ENCODE measurements at regions not wholly inside any gene's neighbourhood (a gene's known extent, or its start where the extent isn't known, plus 50 kb on each side); places are given as distances from the start of the nearest gene placed in this dataset.

DNA sequence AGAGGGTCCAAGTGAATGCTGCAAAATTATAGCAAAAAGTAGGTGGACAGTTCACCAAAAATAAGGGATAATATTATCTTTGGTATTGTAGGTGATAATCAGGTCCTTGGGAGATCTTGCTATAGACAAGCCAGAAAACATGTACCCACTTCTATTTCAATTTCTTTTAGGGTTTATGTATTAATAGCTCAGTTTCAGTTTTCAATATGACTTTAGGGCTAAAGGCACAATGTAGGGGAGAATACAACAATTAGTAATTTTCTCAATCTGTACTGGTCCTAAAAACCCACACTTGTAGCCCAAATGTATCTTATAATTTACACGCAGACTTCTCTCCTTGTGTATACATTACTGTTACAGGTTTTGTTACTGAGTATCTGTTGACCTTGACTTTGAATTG lies 307.0 kb upstream of the ID4 start:
- Histone ChIP-seq H3K36me3 (no peaks in the 10 kb centered on the region), H3K4me3 (ENCODE audit: low read depth in 1 of 2, low read length in 1 of 2) (no peak overlapping the region), H3K4me1 (ENCODE audit: control insufficient read depth in 1 of 2, insufficient read depth in 1 of 2, low read depth in 1 of 2, low read length in 1 of 2) (no peaks in the 10 kb centered on the region), H3K9me3 (no peaks in the 10 kb centered on the region), H3K27me3 (no peaks in the 10 kb centered on the region), H3K27ac (no peak overlapping the region)
- TF ChIP-seq CTCF (IDR thresholded peaks at IDR 0.05) = no peak

DNA sequence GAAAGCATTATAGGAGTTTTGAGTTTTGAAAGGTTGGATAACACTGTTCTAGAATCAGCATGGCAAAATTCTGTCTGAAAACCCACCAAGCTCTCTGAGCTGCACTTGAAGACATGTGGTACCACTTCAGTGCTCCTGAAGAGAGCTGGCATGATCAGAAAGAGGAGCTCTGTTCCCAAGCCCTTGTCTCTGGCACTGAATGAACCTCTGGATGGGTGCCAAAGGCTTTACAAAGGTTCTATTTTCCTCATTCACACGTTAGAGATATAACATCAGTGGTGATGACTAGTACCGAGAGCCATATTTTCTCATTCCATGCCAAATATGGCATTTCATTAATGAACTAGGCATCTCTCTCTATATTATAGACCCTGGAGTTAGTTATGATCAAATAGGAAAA lies 301.8 kb upstream of the ID4 start:
- Histone ChIP-seq H3K27me3 (no peaks in the 10 kb centered on the region), H3K4me3 (ENCODE audit: low read depth in 1 of 2, low read length in 1 of 2) (no peak overlapping the region), H3K27ac (no peak overlapping the region), H3K36me3 (no peaks in the 10 kb centered on the region), H3K4me1 (ENCODE audit: control insufficient read depth in 1 of 2, insufficient read depth in 1 of 2, low read depth in 1 of 2, low read length in 1 of 2) (no peaks in the 10 kb centered on the region), H3K9me3 (no peaks in the 10 kb centered on the region)
- TF ChIP-seq CTCF (IDR thresholded peaks at IDR 0.05) = no peak

DNA sequence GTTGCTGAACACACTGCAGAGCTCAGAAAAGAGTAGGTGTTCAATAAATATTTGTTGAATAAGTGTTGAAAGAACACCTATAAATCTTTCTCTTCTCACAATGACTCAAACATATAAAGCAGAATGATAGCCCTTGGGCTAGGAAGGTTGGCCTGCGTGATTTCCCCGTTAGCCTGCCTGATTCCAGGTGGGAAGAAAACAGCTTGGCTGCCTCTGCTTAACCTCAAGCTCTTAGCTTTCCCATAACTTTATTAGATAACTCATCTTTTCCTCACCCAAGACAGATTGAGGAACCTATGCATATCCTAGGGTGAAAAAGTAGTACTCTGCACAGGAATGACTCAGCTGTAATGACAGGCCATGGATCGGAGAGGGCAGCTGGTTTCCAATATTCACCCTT lies 300.3 kb upstream of the ID4 start:
- H3K36me3 ChIP-seq = no peaks in the 10 kb centered on the region
- H3K27ac ChIP-seq = no peak overlapping the region
- no peaks in the 10 kb centered on the region for H3K27me3 ChIP-seq
- TF ChIP-seq CTCF (IDR thresholded peaks at IDR 0.05) = no peak
- no peaks in the 10 kb centered on the region for H3K9me3 ChIP-seq
- no peak overlapping the region for H3K4me3 ChIP-seq (ENCODE audit: low read depth in 1 of 2, low read length in 1 of 2)
- H3K4me1 ChIP-seq (ENCODE audit: control insufficient read depth in 1 of 2, insufficient read depth in 1 of 2, low read depth in 1 of 2, low read length in 1 of 2) = no peaks in the 10 kb centered on the region

- H3K9me3 ChIP-seq = no peaks in the 10 kb centered on the region
- H3K4me1 ChIP-seq (ENCODE audit: control insufficient read depth in 1 of 2, insufficient read depth in 1 of 2, low read depth in 1 of 2, low read length in 1 of 2) = no peaks in the 10 kb centered on the region
- TF ChIP-seq CTCF (IDR thresholded peaks at IDR 0.05) = no peak
- H3K27ac ChIP-seq = no peak overlapping the region
- H3K27me3 ChIP-seq = no peaks in the 10 kb centered on the region
- no peaks in the 10 kb centered on the region for H3K36me3 ChIP-seq
- H3K4me3 ChIP-seq (ENCODE audit: low read depth in 1 of 2, low read length in 1 of 2) = no peak overlapping the region
Observed at GRCh38 chr6:19538096-19538495, 299.1 kb upstream of the ID4 start.

GRCh38 chr6:19547507-19547906 lies 289.7 kb upstream of the ID4 start:
- no peak overlapping the region for H3K27ac ChIP-seq
- H3K36me3 ChIP-seq = no peaks in the 10 kb centered on the region
- no peaks in the 10 kb centered on the region for H3K4me1 ChIP-seq (ENCODE audit: control insufficient read depth in 1 of 2, insufficient read depth in 1 of 2, low read depth in 1 of 2, low read length in 1 of 2)
- H3K27me3 ChIP-seq = no peaks in the 10 kb centered on the region
- no peaks in the 10 kb centered on the region for H3K9me3 ChIP-seq
- H3K4me3 ChIP-seq (ENCODE audit: low read depth in 1 of 2, low read length in 1 of 2) = no peak overlapping the region
- TF ChIP-seq CTCF (IDR thresholded peaks at IDR 0.05) = no peak

- no peak for TF ChIP-seq CTCF (IDR thresholded peaks at IDR 0.05)
- H3K36me3 ChIP-seq = no peaks in the 10 kb centered on the region
- no peaks in the 10 kb centered on the region for H3K27me3 ChIP-seq
- H3K4me3 ChIP-seq (ENCODE audit: low read depth in 1 of 2, low read length in 1 of 2) = no peak overlapping the region
- H3K27ac ChIP-seq = no peak overlapping the region
- H3K4me1 ChIP-seq (ENCODE audit: control insufficient read depth in 1 of 2, insufficient read depth in 1 of 2, low read depth in 1 of 2, low read length in 1 of 2) = no peaks in the 10 kb centered on the region
- H3K9me3 ChIP-seq = no peaks in the 10 kb centered on the region
Observed at GRCh38 chr6:19549109-19549508, 288.1 kb upstream of the ID4 start.
